NB4 (cell line): ENCODE measurements at regions not wholly inside any gene's neighbourhood (a gene's known extent, or its start where the extent isn't known, plus 50 kb on each side); places are given as distances from the start of the nearest gene placed in this dataset.

Experiments used
- MAX ChIP-seq: IDR thresholded peaks from 2 replicates; pipeline ENCODE4 v1.6.1; 2011; ENCODE audit warnings: low read depth, low read length
- POLR2A ChIP-seq: IDR thresholded peaks from 2 replicates; pipeline ENCODE4 v1.6.1; 2011; ENCODE audit warnings: mild to moderate bottlenecking; ENCODE audit not compliant: insufficient read length; ENCODE audit errors: extremely low read depth

GRCh38 chr9:7439355-7439995 is 360.1 kb downstream of the DMAC1 start:
- no peak for TF ChIP-seq MAX
- TF ChIP-seq POLR2A, result no peak
